Gastrocnemius medialis (tissue), 4 donors: ENCODE measurements at regions not wholly inside any gene's neighbourhood (a gene's known extent, or its start where the extent isn't known, plus 50 kb on each side); places are given as distances from the start of the nearest gene placed in this dataset.

Experiments
- POLR2A ChIP-seq, 2 donors: fragments of 450-650 bp; IDR thresholded peaks; one replicate each; pipeline ENCODE4 v1.6.1; 2017; ENCODE audit warnings: antibody characterized with exemption in 2 of 2, mild to moderate bottlenecking in 2 of 2, moderate library complexity in 2 of 2
- TF ChIP-seq, protein P1 (sequence below), 5 experiments: fragments of 450-650 bp in 3 of 5; fragments of 200-600 bp in 2 of 5; sonication (generic) in 2 of 5; IDR thresholded peaks in 4 of 5; conservative IDR thresholded peaks in 1 of 5; 1 replicate in 4 of 5; 2 replicates in 1 of 5; pipeline ENCODE4 v1.5.1; 2016 to 2019; ENCODE audit warnings: antibody characterized with exemption in 5 of 5, mild to moderate bottlenecking in 3 of 5, moderate library complexity in 3 of 5

DNA sequence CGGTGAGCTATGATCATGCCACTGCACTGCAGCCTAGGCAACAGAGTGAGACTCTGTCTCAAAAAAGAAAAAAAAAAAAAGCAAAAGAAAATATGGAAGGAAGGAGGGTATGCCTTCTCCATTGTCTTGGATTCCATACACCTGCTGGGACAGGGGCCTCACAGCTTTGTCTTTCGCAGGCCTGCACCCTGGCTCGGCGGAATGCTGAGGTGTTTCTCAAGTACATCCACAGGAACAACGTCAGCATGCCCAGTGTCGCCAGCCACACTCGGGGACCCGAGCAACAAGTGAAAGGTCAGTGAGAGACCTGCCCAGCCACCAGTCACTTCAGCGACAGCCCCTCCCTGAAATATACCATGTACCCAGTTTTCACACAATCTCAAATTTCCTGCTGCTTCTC lies 288.5 kb upstream of the UMPS start:
- TF ChIP-seq, protein P1, sequence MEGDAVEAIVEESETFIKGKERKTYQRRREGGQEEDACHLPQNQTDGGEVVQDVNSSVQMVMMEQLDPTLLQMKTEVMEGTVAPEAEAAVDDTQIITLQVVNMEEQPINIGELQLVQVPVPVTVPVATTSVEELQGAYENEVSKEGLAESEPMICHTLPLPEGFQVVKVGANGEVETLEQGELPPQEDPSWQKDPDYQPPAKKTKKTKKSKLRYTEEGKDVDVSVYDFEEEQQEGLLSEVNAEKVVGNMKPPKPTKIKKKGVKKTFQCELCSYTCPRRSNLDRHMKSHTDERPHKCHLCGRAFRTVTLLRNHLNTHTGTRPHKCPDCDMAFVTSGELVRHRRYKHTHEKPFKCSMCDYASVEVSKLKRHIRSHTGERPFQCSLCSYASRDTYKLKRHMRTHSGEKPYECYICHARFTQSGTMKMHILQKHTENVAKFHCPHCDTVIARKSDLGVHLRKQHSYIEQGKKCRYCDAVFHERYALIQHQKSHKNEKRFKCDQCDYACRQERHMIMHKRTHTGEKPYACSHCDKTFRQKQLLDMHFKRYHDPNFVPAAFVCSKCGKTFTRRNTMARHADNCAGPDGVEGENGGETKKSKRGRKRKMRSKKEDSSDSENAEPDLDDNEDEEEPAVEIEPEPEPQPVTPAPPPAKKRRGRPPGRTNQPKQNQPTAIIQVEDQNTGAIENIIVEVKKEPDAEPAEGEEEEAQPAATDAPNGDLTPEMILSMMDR (IDR thresholded peaks at IDR 0.05 in 4 of 5, conservative IDR thresholded peaks at IDR 0.05 in 1 of 5): no peak
- no peak for TF ChIP-seq POLR2A (IDR thresholded peaks at IDR 0.05)
